WTC11 (cell line): ENCODE measurements at regions not wholly inside any gene's neighbourhood (a gene's known extent, or its start where the extent isn't known, plus 50 kb on each side); places are given as distances from the start of the nearest gene placed in this dataset.

Source experiments
- ATF6 ChIP-seq: sonication (generic); formaldehyde crosslinking; IDR thresholded peaks from 2 replicates; pipeline ENCODE4 v1.8.1; 2023; ENCODE audit warnings: mild to moderate bottlenecking, missing genetic modification reagents
- CREB1 ChIP-seq: sonication (generic); formaldehyde crosslinking; IDR thresholded peaks from 2 replicates; pipeline ENCODE4 v1.8.0; 2023; ENCODE audit warnings: mild to moderate bottlenecking, missing genetic modification reagents
- CTCF ChIP-seq: fragments of 200-600 bp; IDR thresholded peaks from 2 replicates; pipeline ENCODE4 v1.8.0; 2022; ENCODE audit warnings: antibody characterized with exemption
- FOXK1 ChIP-seq: sonication (generic); formaldehyde crosslinking; IDR thresholded peaks from 2 replicates; pipeline ENCODE4 v1.8.0; 2022; ENCODE audit warnings: mild to moderate bottlenecking, moderate library complexity, missing genetic modification reagents
- GRHL2 ChIP-seq: fragments of 250-450 bp; sonication (Bioruptor Pico); IDR thresholded peaks from 2 replicates; pipeline ENCODE4 v1.8.0; 2022; ENCODE audit warnings: mild to moderate bottlenecking, moderate library complexity; ENCODE audit not compliant: insufficient replicate concordance, severe bottlenecking
- NFE2L1 ChIP-seq: sonication (generic); formaldehyde crosslinking; IDR thresholded peaks from 2 replicates; pipeline ENCODE4 v1.8.1; 2023; ENCODE audit warnings: missing genetic modification reagents
- NR2C2 ChIP-seq: sonication (generic); formaldehyde crosslinking; IDR thresholded peaks from 2 replicates; pipeline ENCODE4 v1.8.0; 2022; ENCODE audit warnings: mild to moderate bottlenecking, missing genetic modification reagents
- PREB ChIP-seq: sonication (generic); formaldehyde crosslinking; IDR thresholded peaks from 2 replicates; pipeline ENCODE4 v1.8.1; 2022; ENCODE audit warnings: mild to moderate bottlenecking, missing genetic modification reagents, moderate library complexity, borderline replicate concordance
- ZNF317 ChIP-seq: sonication (generic); formaldehyde crosslinking; IDR thresholded peaks from 2 replicates; pipeline ENCODE4 v1.8.1; 2023; ENCODE audit warnings: low read depth, mild to moderate bottlenecking, moderate library complexity, missing genetic modification reagents, borderline replicate concordance
- ZNF512 ChIP-seq: sonication (generic); formaldehyde crosslinking; IDR thresholded peaks from 2 replicates; pipeline ENCODE4 v1.8.1; 2022; ENCODE audit warnings: missing genetic modification reagents, borderline replicate concordance
- TF ChIP-seq, protein P1 (sequence below): fragments of 250-450 bp; sonication (Bioruptor Pico); IDR thresholded peaks from 2 replicates; pipeline ENCODE4 v2.1.2; 2022; ENCODE audit warnings: mild to moderate bottlenecking, moderate library complexity

GRCh38 chr2:104476563-104476988, 377.3 kb upstream of the POU3F3 start:
- no peak for TF ChIP-seq FOXK1 (CRISPR knock-in tag)
- no peak for TF ChIP-seq ATF6 (CRISPR knock-in tag)
- TF ChIP-seq GRHL2 (CRISPR knock-in tag): no peak
- TF ChIP-seq, protein P1, sequence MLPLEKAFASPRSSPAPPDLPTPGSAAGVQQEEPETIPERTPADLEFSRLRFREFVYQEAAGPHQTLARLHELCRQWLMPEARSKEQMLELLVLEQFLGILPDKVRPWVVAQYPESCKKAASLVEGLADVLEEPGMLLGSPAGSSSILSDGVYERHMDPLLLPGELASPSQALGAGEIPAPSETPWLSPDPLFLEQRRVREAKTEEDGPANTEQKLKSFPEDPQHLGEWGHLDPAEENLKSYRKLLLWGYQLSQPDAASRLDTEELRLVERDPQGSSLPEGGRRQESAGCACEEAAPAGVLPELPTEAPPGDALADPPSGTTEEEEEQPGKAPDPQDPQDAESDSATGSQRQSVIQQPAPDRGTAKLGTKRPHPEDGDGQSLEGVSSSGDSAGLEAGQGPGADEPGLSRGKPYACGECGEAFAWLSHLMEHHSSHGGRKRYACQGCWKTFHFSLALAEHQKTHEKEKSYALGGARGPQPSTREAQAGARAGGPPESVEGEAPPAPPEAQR: no peak
- no peak for TF ChIP-seq CTCF
- TF ChIP-seq NFE2L1: no peak
- TF ChIP-seq ZNF512 (CRISPR knock-in tag): no peak
- no peak for TF ChIP-seq NR2C2
- no peak for TF ChIP-seq PREB (CRISPR knock-in tag)
- TF ChIP-seq CREB1: no peak
- TF ChIP-seq ZNF317: no peak
